K562 (cell line): ENCODE measurements at regions not wholly inside any gene's neighbourhood (a gene's known extent, or its start where the extent isn't known, plus 50 kb on each side); places are given as distances from the start of the nearest gene placed in this dataset.
A peak's percentile ranks its signal among the peaks of the same experiment; 100 is the strongest.

Experiments
- ATAC-seq: fragments of 200-7000 bp; cut with Tn5 transposase; 3 replicates; pipeline ENCODE4 v1.9.1; 2020; ENCODE audit warnings: moderate library complexity
- BruUV-seq: library from RNA; stranded (reverse); fragments of 400-500 nt; replicated peaks from 2 replicates; lab custom pipeline; 2021; lab: Mats Ljungman, UMichigan
- CTCF ChIA-PET: fragments of 300-600 bp; formaldehyde crosslinking; extraction: SDS; loops from one replicate; lab custom pipeline; 2021; ENCODE audit warnings: low intra/inter-chr PET ratio; lab: Yijun Ruan, JAX
- POLR2A ChIA-PET: fragments of 300-600, 350-650 bp; sonication (Branson Sonifier 250); formaldehyde crosslinking; extraction: SDS; loops from one replicate; lab custom pipeline; 2021; ENCODE audit warnings: antibody characterized with exemption, inconsistent platforms; lab: Yijun Ruan, JAX
- DNase-seq, 4 experiments: peaks; one replicate each; pipeline versions ENCODE4 v3.0.0 to v3.0.0-alpha.2; 2011 to 2018; ENCODE audit warnings: low spot score in 3 of 4, mixed read lengths in 3 of 4; ENCODE audit errors: extremely low read depth in 1 of 4
- FAIRE-seq: peaks from 2 replicates; lab custom pipeline; 2011; peaks lifted over from hg19 to GRCh38; lab: Jason Lieb, UNC
- H2AFZ ChIP-seq: 2 replicates; pipeline ENCODE4 v1.6.0; 2011; ENCODE audit warnings: low read depth, low read length, control low read depth, inconsistent platforms
- H3K27ac ChIP-seq: fragments of 200-600 bp; 3 replicates; pipeline ENCODE4 v1.8.0; 2011; ENCODE audit warnings: low read depth, mild to moderate bottlenecking, control low read depth, inconsistent platforms, low read length, moderate library complexity, mixed read lengths; ENCODE audit errors: extremely low read depth
- H3K27me3 ChIP-seq, 2 experiments: fragments of 300-600 bp in 1 of 2; 2 replicates in 1 of 2; 3 replicates in 1 of 2; pipeline versions ENCODE4 v1.6.0 to v1.8.0; 2011; ENCODE audit warnings: inconsistent platforms in 2 of 2, low read length in 2 of 2, mild to moderate bottlenecking in 1 of 2, mixed read lengths in 1 of 2, moderate library complexity in 1 of 2; ENCODE audit not compliant: control insufficient read depth in 2 of 2, insufficient read depth in 2 of 2
- H3K36me3 ChIP-seq: fragments of 300-600 bp; 3 replicates; pipeline ENCODE4 v1.8.0; 2011; ENCODE audit warnings: mild to moderate bottlenecking, low read length, inconsistent platforms; ENCODE audit not compliant: control insufficient read depth, insufficient read depth
- H3K4me1 ChIP-seq, 2 experiments: fragments of 200-600 bp in 1 of 2; replicated peaks in 1 of 2; 2 replicates in 1 of 2; 3 replicates in 1 of 2; pipeline versions ENCODE4 v1.5.1 to v1.8.0; 2011; ENCODE audit warnings: inconsistent platforms in 2 of 2, low read length in 2 of 2, mild to moderate bottlenecking in 1 of 2, mixed read lengths in 1 of 2, moderate library complexity in 1 of 2; ENCODE audit not compliant: control insufficient read depth in 2 of 2, insufficient read depth in 2 of 2
- H3K4me2 ChIP-seq: 2 replicates; pipeline ENCODE4 v1.6.1; 2011; ENCODE audit warnings: low read length, control low read depth, inconsistent platforms, mixed read lengths; ENCODE audit not compliant: insufficient read depth
- H3K4me3 ChIP-seq: fragments of 200-600 bp; sonication (generic), shearing (Covaris generic); 2 replicates; pipeline ENCODE4 v1.5.1; 2016; ENCODE audit warnings: control low read depth, inconsistent platforms
- H3K79me2 ChIP-seq: fragments of 200-600 bp; 3 replicates; pipeline ENCODE4 v1.8.0; 2011; ENCODE audit warnings: low read length, inconsistent platforms; ENCODE audit not compliant: control insufficient read depth, insufficient read depth
- H3K9ac ChIP-seq, 2 experiments: 2 replicates each; pipeline versions ENCODE4 v1.6.0 to v1.6.1; 2011; ENCODE audit warnings: low read depth in 2 of 2, low read length in 2 of 2, control low read depth in 1 of 2, inconsistent platforms in 1 of 2, mild to moderate bottlenecking in 1 of 2, mixed read lengths in 1 of 2; ENCODE audit not compliant: insufficient read depth in 1 of 2
- H3K9me1 ChIP-seq: one replicate; pipeline ENCODE4 v1.6.0; 2011; ENCODE audit warnings: inconsistent platforms, mild to moderate bottlenecking, low read length, moderate library complexity; ENCODE audit not compliant: control insufficient read depth, insufficient read depth
- H3K9me3 ChIP-seq: replicated peaks from 2 replicates; pipeline ENCODE4 v1.5.1; 2011; ENCODE audit warnings: low read depth, low read length, inconsistent platforms; ENCODE audit not compliant: control insufficient read depth, insufficient read depth
- H4K20me1 ChIP-seq: replicated peaks from 2 replicates; pipeline ENCODE4 v1.6.1; 2011; ENCODE audit warnings: low read length, inconsistent platforms, mixed read lengths; ENCODE audit not compliant: control insufficient read depth, insufficient read depth
- ADNP ChIP-seq: fragments of 200-800 bp; sonication (Bioruptor generic); IDR thresholded peaks from 2 replicates; pipeline ENCODE4 v1.6.1; 2016; ENCODE audit warnings: missing genetic modification characterization, missing compliant biosample characterization
- BRF1 ChIP-seq: IDR thresholded peaks from 3 replicates; pipeline ENCODE4 v1.6.1; 2011; ENCODE audit warnings: borderline replicate concordance, mild to moderate bottlenecking; ENCODE audit not compliant: insufficient read length; ENCODE audit errors: extremely low read depth
- C11orf30 ChIP-seq: fragments of 450-650 bp; IDR thresholded peaks from 2 replicates; pipeline ENCODE4 v1.6.1; 2016; ENCODE audit warnings: low read depth, mild to moderate bottlenecking
- MAFF ChIP-seq: IDR thresholded peaks from 2 replicates; pipeline ENCODE4 v1.6.1; 2012; ENCODE audit warnings: low read length, improper control_type of control experiment
- MAFG ChIP-seq: fragments of 450-650 bp; conservative IDR thresholded peaks from 2 replicates; pipeline ENCODE4 v1.6.1; 2016; ENCODE audit warnings: missing genetic modification characterization, missing compliant biosample characterization
- MAFK ChIP-seq: IDR thresholded peaks from 2 replicates; pipeline ENCODE4 v1.6.1; 2011; ENCODE audit warnings: low read length, improper control_type of control experiment
- NCOR1 ChIP-seq: fragments of 450-650 bp; IDR thresholded peaks from 2 replicates; pipeline ENCODE4 v1.6.1; 2016; ENCODE audit warnings: mild to moderate bottlenecking, moderate library complexity
- PTRF ChIP-seq: fragments of 450-650 bp; IDR thresholded peaks from 2 replicates; pipeline ENCODE4 v1.6.1; 2016; ENCODE audit warnings: mild to moderate bottlenecking, missing genetic modification characterization, missing compliant biosample characterization
- RCOR1 ChIP-seq, 2 experiments: IDR thresholded peaks; 2 replicates each; pipeline ENCODE4 v1.6.1; 2012; ENCODE audit warnings: low read depth in 2 of 2, low read length in 2 of 2, borderline replicate concordance in 1 of 2, improper control_type of control experiment in 1 of 2
- THAP7 ChIP-seq: fragments of 250-450 bp; sonication (Bioruptor Pico); IDR thresholded peaks from 2 replicates; pipeline ENCODE4 v1.5.0; 2021
- ZNF280B ChIP-seq: fragments of 250-450 bp; sonication (Bioruptor Pico); IDR thresholded peaks from 2 replicates; pipeline ENCODE4 v1.5.1; 2021; ENCODE audit warnings: mild to moderate bottlenecking
- ZNF316 ChIP-seq: fragments of 450-650 bp; IDR thresholded peaks from 2 replicates; pipeline ENCODE4 v1.6.1; 2016
- ZNF507 ChIP-seq: conservative IDR thresholded peaks from 2 replicates; pipeline ENCODE4 v1.6.1; 2017; ENCODE audit warnings: missing genetic modification characterization, missing compliant biosample characterization
- ZNF707 ChIP-seq: fragments of 250-450 bp; sonication (Bioruptor Pico); conservative IDR thresholded peaks from 2 replicates; pipeline ENCODE4 v1.8.0; 2022; ENCODE audit warnings: inconsistent platforms, mild to moderate bottlenecking, moderate library complexity
- WGBS: fragments of 100-300 bp; shearing (Covaris generic); methylation state at CpG from one replicate; pipeline ENCODE4 v1.1.6; 2016; ENCODE audit warnings: low coverage, mixed read lengths; ENCODE audit not compliant: insufficient coverage; ENCODE audit errors: missing lambda C conversion rate; 5-methylcytosine and 5-hydroxymethylcytosine counted together
- in situ Hi-C: fragments of 300-500 bp; cut with MboI; formaldehyde crosslinking; loops from 4 replicates; pipeline ENCODE4 v1.15.0; 2018; ENCODE audit warnings: inconsistent platforms, mixed read lengths
- intact Hi-C: fragments of 100-400 bp; cut with micrococcal nuclease; formaldehyde crosslinking; loops from 2 replicates; pipeline ENCODE4 v1.14.2; 2022

- CTCF ChIA-PET: no interaction called here
- Histone ChIP-seq H3K9ac (no peak overlapping the region), H3K79me2 (no peaks in the 10 kb centered on the region), H4K20me1 (no peaks in the 10 kb centered on the region), H3K27ac (no peak overlapping the region), H2AFZ (no peak overlapping the region), H3K27me3 (no peaks in the 10 kb centered on the region), H3K36me3 (no peaks in the 10 kb centered on the region), H3K9me3 (no peaks in the 10 kb centered on the region), H3K4me1 (no peaks in the 10 kb centered on the region), H3K9me1 (no peaks in the 10 kb centered on the region)
- no TSS peak for BruUV-seq
- POLR2A ChIA-PET: no interaction called here
- ATAC-seq (no peak), FAIRE-seq (no peak), DNase-seq (no peak)
- intact Hi-C loops (no loop called here), in situ Hi-C loops (no loop called here)
- 0% methylated on average over 3 of the region's 3 CpGs for WGBS
- TF ChIP-seq PTRF (tag): no peak
- TF ChIP-seq ZNF280B (CRISPR knock-in tag): no peak
- TF ChIP-seq NCOR1: no peak
- TF ChIP-seq, all 486 proteins: peak for 0
- Histone ChIP-seq H3K4me2 (no peak overlapping the region), H3K4me3 (no peak overlapping the region)
These were observed 368.0 kb upstream of the TECRL start for GRCh38 chr4:64777286-64777685.

- in situ Hi-C loops (no loop called here), intact Hi-C loops (no loop called here)
- BruUV-seq: no TSS peak
- FAIRE-seq: no peak
- no peak for ATAC-seq
- POLR2A ChIA-PET: no interaction called here
- H3K4me3 ChIP-seq: no peak overlapping the region
- no peaks in the 10 kb centered on the region for H4K20me1 ChIP-seq
- CTCF ChIA-PET: no interaction called here
- WGBS: 0% methylated on average over 2 of the region's 2 CpGs
- no peak overlapping the region for H2AFZ ChIP-seq
- no peak overlapping the region for H3K9ac ChIP-seq
- no peaks in the 10 kb centered on the region for H3K9me3 ChIP-seq
- no peak overlapping the region for H3K27ac ChIP-seq
- H3K4me1 ChIP-seq: no peaks in the 10 kb centered on the region
- no peak overlapping the region for H3K4me2 ChIP-seq
- H3K79me2 ChIP-seq: no peaks in the 10 kb centered on the region
- no peak for DNase-seq
- H3K9me1 ChIP-seq: no peaks in the 10 kb centered on the region
- no peaks in the 10 kb centered on the region for H3K36me3 ChIP-seq
- no peaks in the 10 kb centered on the region for H3K27me3 ChIP-seq
- TF ChIP-seq C11orf30 (peak; percentile 11; the same call in 1 of the 2 replicates), MAFF (peak; percentile 62), MAFK (peak; percentile 46; the same call in 1 of the 2 replicates), ZNF707 (no peak), BRF1 (no peak), ZNF507 (tag) (no peak), THAP7 (CRISPR knock-in tag) (no peak), MAFG (tag) (peak; percentile 38; the same call in 1 of the 2 replicates), ZNF316 (peak; percentile 38), ADNP (tag) (no peak), RCOR1 (IDR thresholded peaks at IDR 0.05; ENCODE audit: borderline replicate concordance in 1 of 2, low read depth in 2 of 2, low read length in 2 of 2) (no peak)
These were observed 367.6 kb upstream of the TECRL start for GRCh38 chr4:64776820-64777219.
